ENCODE measurements at regions not wholly inside any gene's neighbourhood (a gene's known extent, or its start where the extent isn't known, plus 50 kb on each side); places are given as distances from the start of the nearest gene placed in this dataset.

- DNase-seq = no peak
Observed at GRCh38 chr1:182735343-182735742, 51.0 kb upstream of the RGS8 start.

GRCh38 chr1:182739545-182739944 is 50.0 kb upstream of the NPL start:
- peak; percentile 87 for DNase-seq
